ENCODE measurements at regions not wholly inside any gene's neighbourhood (a gene's known extent, or its start where the extent isn't known, plus 50 kb on each side); places are given as distances from the start of the nearest gene placed in this dataset.
A peak's percentile ranks its signal among the peaks of the same experiment; 100 is the strongest.

- no peak for DNase-seq (ENCODE audit: low spot score)
These were observed 112.9 kb upstream of the PJA1 start for GRCh38 chrX:69278031-69278687.

- no peak for DNase-seq (ENCODE audit: low spot score)
These were observed 112.2 kb upstream of the PJA1 start for GRCh38 chrX:69277369-69277990.

GRCh38 chrX:69268611-69269010 lies 103.4 kb upstream of the PJA1 start:
- DNase-seq (ENCODE audit: low spot score), result no peak

GRCh38 chrX:69264158-69264581 lies 98.9 kb upstream of the PJA1 start:
- DNase-seq (ENCODE audit: low spot score), result no peak

GRCh38 chrX:69263251-69263820 lies 98.1 kb upstream of the PJA1 start:
- DNase-seq (ENCODE audit: low spot score), result no peak

GRCh38 chrX:69262036-69262936 lies 97.0 kb upstream of the PJA1 start:
- DNase-seq (ENCODE audit: low spot score), result no peak

GRCh38 chrX:69260169-69260568 lies 94.9 kb upstream of the PJA1 start:
- no peak for DNase-seq (ENCODE audit: low spot score)

GRCh38 chrX:69258893-69259292 lies 93.6 kb upstream of the PJA1 start:
- no peak for DNase-seq (ENCODE audit: low spot score)

GRCh38 chrX:69257499-69258127 lies 92.4 kb upstream of the PJA1 start:
- no peak for DNase-seq (ENCODE audit: low spot score)

GRCh38 chrX:69256291-69256565 lies 91.0 kb upstream of the PJA1 start:
- no peak for DNase-seq (ENCODE audit: low spot score)

GRCh38 chrX:69255441-69256290 lies 90.4 kb upstream of the PJA1 start:
- DNase-seq (ENCODE audit: low spot score), result peak; percentile 3

GRCh38 chrX:69253821-69254220 lies 88.6 kb upstream of the PJA1 start:
- no peak for DNase-seq (ENCODE audit: low spot score)

GRCh38 chrX:69243276-69243675 lies 78.0 kb upstream of the PJA1 start:
- DNase-seq (ENCODE audit: low spot score), result no peak

GRCh38 chrX:69238887-69239231 lies 73.6 kb upstream of the PJA1 start:
- no peak for DNase-seq (ENCODE audit: low spot score)

- no peak for DNase-seq (ENCODE audit: low spot score)
These were observed 73.0 kb upstream of the PJA1 start for GRCh38 chrX:69238114-69238886.

GRCh38 chrX:69237236-69237635 lies 72.0 kb upstream of the PJA1 start:
- DNase-seq (ENCODE audit: low spot score), result no peak

- no peak for DNase-seq (ENCODE audit: low spot score)
These were observed 71.4 kb upstream of the PJA1 start for GRCh38 chrX:69236641-69237040.

- no peak for DNase-seq (ENCODE audit: low spot score)
These were observed 69.4 kb upstream of the PJA1 start for GRCh38 chrX:69234624-69235023.

- DNase-seq (ENCODE audit: low spot score), result no peak
These were observed 67.7 kb upstream of the PJA1 start for GRCh38 chrX:69232945-69233344.

- no peak for DNase-seq (ENCODE audit: low spot score)
These were observed 66.7 kb upstream of the PJA1 start for GRCh38 chrX:69231903-69232302.
